Thoracic aorta (tissue), 2 donors: ENCODE measurements at regions not wholly inside any gene's neighbourhood (a gene's known extent, or its start where the extent isn't known, plus 50 kb on each side); places are given as distances from the start of the nearest gene placed in this dataset.

Source experiments
- ATAC-seq: fragments of 150-250 bp; one replicate; pipeline ENCODE4 v1.8.0; 2017; ENCODE audit warnings: low read depth; ENCODE audit not compliant: insufficient number of reproducible peaks, low FRiP score
- DNase-seq: peaks from one replicate; pipeline ENCODE4 v3.0.0-alpha.2; 2020; ENCODE audit warnings: low spot score
- H3K27ac ChIP-seq, 2 donors: fragments of 200-600 bp; sonication (generic); 1 replicate in 1 of 2; 2 replicates in 1 of 2; pipeline ENCODE4 v1.5.1; 2016; ENCODE audit warnings: mild to moderate bottlenecking in 2 of 2, moderate library complexity in 2 of 2
- H3K27me3 ChIP-seq: fragments of 200-600 bp; sonication (generic); replicated peaks from 2 replicates; pipeline ENCODE4 v1.6.0; 2016; ENCODE audit warnings: mild to moderate bottlenecking; ENCODE audit not compliant: insufficient read depth
- H3K36me3 ChIP-seq: fragments of 200-600 bp; sonication (generic); one replicate; pipeline ENCODE4 v1.5.1; 2016
- H3K4me1 ChIP-seq, 2 donors: fragments of 200-600 bp; sonication (generic); 1 replicate in 1 of 2; 2 replicates in 1 of 2; pipeline versions ENCODE4 v1.5.1 to v1.6.0; 2016; ENCODE audit warnings: low read depth in 2 of 2, mild to moderate bottlenecking in 1 of 2; ENCODE audit not compliant: control insufficient read depth in 1 of 2
- H3K4me3 ChIP-seq: fragments of 200-600 bp; sonication (generic); 2 replicates; pipeline ENCODE4 v1.5.1; 2016; ENCODE audit warnings: mild to moderate bottlenecking
- H3K9me3 ChIP-seq: fragments of 200-600 bp; sonication (generic); 2 replicates; pipeline ENCODE4 v1.5.1; 2016
- TF ChIP-seq, protein P1 (sequence below): fragments of 200-600 bp; sonication (generic); IDR thresholded peaks from one replicate; pipeline ENCODE4 v1.5.1; 2019; ENCODE audit warnings: antibody characterized with exemption

DNA sequence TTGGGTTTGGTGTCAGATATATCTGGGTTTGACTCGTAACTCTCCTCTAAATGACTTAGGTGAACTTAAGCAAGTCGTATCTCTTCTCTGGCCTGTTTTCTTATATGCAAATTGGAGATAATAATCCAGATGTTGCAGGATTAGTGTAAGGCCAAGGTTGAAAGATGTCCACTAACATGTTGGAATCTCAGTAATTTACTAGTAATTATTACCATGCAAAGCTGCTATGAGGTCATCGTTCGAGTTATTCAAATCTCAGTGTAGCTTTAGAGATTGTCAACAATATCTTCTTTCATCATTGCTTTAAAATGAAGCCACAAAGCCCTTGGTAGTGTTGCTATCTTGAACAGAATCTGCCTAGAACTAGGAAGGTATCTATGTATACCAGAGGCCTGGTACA is 437.7 kb upstream of the KLF4 start:
- no peaks in the 10 kb centered on the region for H3K27me3 ChIP-seq
- H3K36me3 ChIP-seq: no peaks in the 10 kb centered on the region
- no peak overlapping the region for H3K27ac ChIP-seq
- TF ChIP-seq, protein P1, sequence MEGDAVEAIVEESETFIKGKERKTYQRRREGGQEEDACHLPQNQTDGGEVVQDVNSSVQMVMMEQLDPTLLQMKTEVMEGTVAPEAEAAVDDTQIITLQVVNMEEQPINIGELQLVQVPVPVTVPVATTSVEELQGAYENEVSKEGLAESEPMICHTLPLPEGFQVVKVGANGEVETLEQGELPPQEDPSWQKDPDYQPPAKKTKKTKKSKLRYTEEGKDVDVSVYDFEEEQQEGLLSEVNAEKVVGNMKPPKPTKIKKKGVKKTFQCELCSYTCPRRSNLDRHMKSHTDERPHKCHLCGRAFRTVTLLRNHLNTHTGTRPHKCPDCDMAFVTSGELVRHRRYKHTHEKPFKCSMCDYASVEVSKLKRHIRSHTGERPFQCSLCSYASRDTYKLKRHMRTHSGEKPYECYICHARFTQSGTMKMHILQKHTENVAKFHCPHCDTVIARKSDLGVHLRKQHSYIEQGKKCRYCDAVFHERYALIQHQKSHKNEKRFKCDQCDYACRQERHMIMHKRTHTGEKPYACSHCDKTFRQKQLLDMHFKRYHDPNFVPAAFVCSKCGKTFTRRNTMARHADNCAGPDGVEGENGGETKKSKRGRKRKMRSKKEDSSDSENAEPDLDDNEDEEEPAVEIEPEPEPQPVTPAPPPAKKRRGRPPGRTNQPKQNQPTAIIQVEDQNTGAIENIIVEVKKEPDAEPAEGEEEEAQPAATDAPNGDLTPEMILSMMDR: no peak
- no peak overlapping the region for H3K4me3 ChIP-seq
- ATAC-seq (no peak), DNase-seq (no peak)
- H3K9me3 ChIP-seq: no peaks in the 10 kb centered on the region
- H3K4me1 ChIP-seq: peaks cover 0 to 3% of the 10 kb centered on the region in 2 donors

GRCh38 chr9:107925749-107926297 is 436.3 kb upstream of the KLF4 start:
- Histone ChIP-seq H3K36me3 (no peaks in the 10 kb centered on the region), H3K27ac (no peak overlapping the region), H3K4me1 (peaks cover 0 to 11% of the 10 kb centered on the region in 2 donors), H3K9me3 (no peaks in the 10 kb centered on the region), H3K4me3 (no peak overlapping the region), H3K27me3 (no peaks in the 10 kb centered on the region)
- no peak for ATAC-seq
- DNase-seq: no peak
- TF ChIP-seq, protein P1: no peak

GRCh38 chr9:107922260-107922659 is 432.7 kb upstream of the KLF4 start:
- Histone ChIP-seq H3K4me1 (peaks cover 0 to 11% of the 10 kb centered on the region in 2 donors), H3K9me3 (no peaks in the 10 kb centered on the region), H3K27ac (no peak overlapping the region), H3K36me3 (no peaks in the 10 kb centered on the region), H3K27me3 (no peaks in the 10 kb centered on the region), H3K4me3 (no peak overlapping the region)
- no peak for DNase-seq
- TF ChIP-seq, protein P1: no peak
- ATAC-seq: no peak

DNA sequence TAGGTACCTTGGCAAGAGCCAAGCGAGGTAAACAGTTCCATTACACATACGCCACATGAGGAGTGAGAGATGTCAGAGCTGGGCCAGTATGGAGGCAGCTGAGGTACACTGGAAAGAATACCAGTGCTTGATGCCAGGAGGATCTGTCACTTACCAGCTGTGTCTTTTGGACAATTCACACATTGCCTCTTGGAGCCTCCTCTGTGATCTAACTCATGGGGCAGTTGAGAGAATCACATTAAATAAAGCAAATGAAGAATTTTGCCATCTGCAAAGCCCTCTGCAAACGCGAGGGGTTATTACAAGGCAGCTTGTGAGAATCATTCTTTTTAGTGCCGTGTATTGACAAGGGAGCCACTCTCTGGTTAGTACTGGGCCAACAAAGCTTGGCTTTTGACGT is 429.7 kb upstream of the KLF4 start:
- no peaks in the 10 kb centered on the region for H3K9me3 ChIP-seq
- H3K36me3 ChIP-seq: no peaks in the 10 kb centered on the region
- ATAC-seq: no peak
- H3K4me3 ChIP-seq: no peak overlapping the region
- no peaks in the 10 kb centered on the region for H3K27me3 ChIP-seq
- TF ChIP-seq, protein P1: no peak
- H3K27ac ChIP-seq: no peak overlapping the region
- peaks cover 0 to 11% of the 10 kb centered on the region in 2 donors for H3K4me1 ChIP-seq
- DNase-seq: no peak

DNA sequence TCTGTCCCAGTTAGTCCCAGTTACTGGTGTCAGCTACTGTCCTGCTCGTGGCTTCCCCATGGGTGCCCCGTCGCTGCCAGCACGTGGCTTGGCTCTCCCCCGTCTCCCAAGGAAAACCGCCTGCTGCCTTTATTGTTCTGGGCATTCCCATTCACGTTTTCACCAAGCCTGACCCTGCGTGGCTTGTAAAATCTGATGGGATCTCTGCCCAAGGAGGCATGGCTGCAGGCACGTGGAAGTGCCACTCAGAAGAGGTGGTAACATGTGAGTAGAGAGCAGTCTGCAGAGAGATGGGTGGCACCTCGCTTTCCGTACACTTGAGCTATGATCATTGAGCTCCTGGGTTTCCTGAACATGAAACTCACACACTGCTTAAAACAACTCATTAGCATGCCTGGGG is 429.2 kb upstream of the KLF4 start:
- Histone ChIP-seq H3K36me3 (no peaks in the 10 kb centered on the region), H3K4me1 (peaks cover 0 to 11% of the 10 kb centered on the region in 2 donors), H3K9me3 (no peaks in the 10 kb centered on the region), H3K27me3 (no peaks in the 10 kb centered on the region), H3K4me3 (no peak overlapping the region), H3K27ac (no peak overlapping the region)
- ATAC-seq: no peak
- DNase-seq: no peak
- TF ChIP-seq, protein P1: no peak
